Central memory CD8-positive, alpha-beta T cell (primary cell): ENCODE measurements at regions not wholly inside any gene's neighbourhood (a gene's known extent, or its start where the extent isn't known, plus 50 kb on each side); places are given as distances from the start of the nearest gene placed in this dataset.
"Not testable (repeated sequence)": the region's sequence is repeated elsewhere in the genome, so short reads cannot be mapped to it uniquely, and the experiment has no call there.

ENCODE experiments used
- ATAC-seq: fragments of 150-1000 bp; cut with Tn5 transposase; replicated peaks from 2 replicates; pipeline ENCODE4 v1.10.0; 2022; ENCODE audit warnings: mild to moderate bottlenecking, moderate FRiP score, moderate number of reproducible peaks; ENCODE audit not compliant: poor library complexity, severe bottlenecking; ENCODE audit errors: extremely low read depth
- DNase-seq, 2 donors: peaks; one replicate each; pipeline ENCODE4 v3.0.0; 2021; ENCODE audit warnings: low spot score in 2 of 2
- H3K27ac Mint-ChIP-seq: one replicate; pipeline ENCODE4 v1.8.0; 2022; ENCODE audit warnings: low read depth, mild to moderate bottlenecking, moderate library complexity, mixed read lengths
- H3K27me3 Mint-ChIP-seq: one replicate; pipeline ENCODE4 v1.8.0; 2022; ENCODE audit warnings: mixed read lengths
- H3K36me3 Mint-ChIP-seq: one replicate; pipeline ENCODE4 v1.8.0; 2022; ENCODE audit warnings: mild to moderate bottlenecking, moderate library complexity, mixed read lengths; ENCODE audit not compliant: insufficient read depth
- H3K4me1 Mint-ChIP-seq: one replicate; pipeline ENCODE4 v1.8.0; 2022; ENCODE audit warnings: mixed read lengths
- H3K4me3 Mint-ChIP-seq: one replicate; pipeline ENCODE4 v1.8.0; 2022; ENCODE audit warnings: mild to moderate bottlenecking, moderate library complexity, mixed read lengths
- H3K9me3 Mint-ChIP-seq: one replicate; pipeline ENCODE4 v1.8.0; 2022; ENCODE audit warnings: mixed read lengths

DNA sequence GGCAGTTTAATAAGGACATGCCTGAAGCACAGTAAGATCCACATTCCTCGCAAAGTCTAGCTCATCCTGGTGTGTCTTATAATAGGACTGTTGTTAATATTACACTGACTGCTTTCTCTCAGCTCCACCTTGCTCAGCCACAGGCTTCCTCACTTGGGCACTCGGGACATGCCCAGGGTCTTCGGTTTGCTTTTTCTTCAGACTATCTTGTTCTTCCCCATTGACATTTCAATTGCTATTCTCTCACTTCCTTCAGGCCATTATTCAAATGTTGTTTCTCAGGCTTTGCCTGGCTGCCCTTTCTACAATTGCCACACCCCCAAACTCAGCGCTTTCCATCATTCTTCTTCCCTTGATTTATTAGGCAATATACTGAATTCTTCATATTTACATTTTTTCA, 274.8 kb upstream of the RGS17 start:
- no peak for ATAC-seq
- Mint-ChIP-seq H3K9me3 (no peaks in the 10 kb centered on the region), H3K36me3 (no peaks in the 10 kb centered on the region), H3K4me3 (no peak overlapping the region), H3K27me3 (no peaks in the 10 kb centered on the region), H3K27ac (no peak overlapping the region), H3K4me1 (no peaks in the 10 kb centered on the region)
- DNase-seq: no peak

DNA sequence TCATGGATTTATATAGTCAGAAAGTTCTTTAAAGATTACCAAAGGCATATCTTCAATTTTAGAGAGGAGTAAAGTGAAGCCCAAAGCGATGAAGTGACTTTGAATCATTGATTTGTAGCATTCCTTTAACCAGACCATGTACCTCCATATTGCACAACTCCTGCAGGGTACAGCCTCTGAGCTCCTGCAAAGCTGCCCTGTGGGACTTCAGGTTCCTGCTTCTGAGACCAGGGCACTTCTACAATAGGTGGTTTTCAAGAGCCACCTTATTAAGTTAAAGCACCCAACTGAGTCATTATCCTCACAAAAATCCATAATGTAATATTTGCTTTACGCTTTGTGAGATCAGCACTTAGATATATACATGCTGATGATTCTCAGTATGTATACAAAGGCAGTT, 270.7 kb upstream of the RGS17 start:
- Mint-ChIP-seq H3K9me3 (peaks cover 9% of the 10 kb centered on the region), H3K4me3 (no peak overlapping the region), H3K36me3 (no peaks in the 10 kb centered on the region), H3K27me3 (no peaks in the 10 kb centered on the region), H3K27ac (no peak overlapping the region), H3K4me1 (no peaks in the 10 kb centered on the region)
- no peak for DNase-seq
- ATAC-seq: no peak

DNA sequence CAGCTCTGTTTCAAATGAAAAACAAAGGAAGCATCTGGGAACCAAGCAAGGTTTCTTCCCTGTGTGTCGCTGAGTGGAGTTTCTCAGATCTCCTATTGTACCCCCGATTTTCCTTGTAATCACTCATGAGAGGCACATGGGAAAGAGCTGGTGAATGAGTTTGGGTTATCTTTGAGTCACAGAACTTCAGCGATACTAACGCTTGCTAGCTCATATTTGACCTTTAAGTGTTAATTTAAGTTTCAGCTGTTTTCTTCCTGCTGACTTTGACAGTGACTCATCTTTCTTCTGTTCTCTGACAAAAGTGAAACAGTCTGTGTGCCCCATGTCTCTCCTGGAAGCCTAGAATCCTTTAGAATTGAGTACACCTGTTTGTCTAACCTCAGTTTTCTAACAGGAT, 261.1 kb upstream of the RGS17 start:
- Mint-ChIP-seq H3K4me3 (no peak overlapping the region), H3K4me1 (no peaks in the 10 kb centered on the region), H3K27me3 (no peaks in the 10 kb centered on the region), H3K9me3 (peaks cover 13% of the 10 kb centered on the region), H3K27ac (no peak overlapping the region), H3K36me3 (no peaks in the 10 kb centered on the region)
- no peak for DNase-seq
- no peak for ATAC-seq

DNA sequence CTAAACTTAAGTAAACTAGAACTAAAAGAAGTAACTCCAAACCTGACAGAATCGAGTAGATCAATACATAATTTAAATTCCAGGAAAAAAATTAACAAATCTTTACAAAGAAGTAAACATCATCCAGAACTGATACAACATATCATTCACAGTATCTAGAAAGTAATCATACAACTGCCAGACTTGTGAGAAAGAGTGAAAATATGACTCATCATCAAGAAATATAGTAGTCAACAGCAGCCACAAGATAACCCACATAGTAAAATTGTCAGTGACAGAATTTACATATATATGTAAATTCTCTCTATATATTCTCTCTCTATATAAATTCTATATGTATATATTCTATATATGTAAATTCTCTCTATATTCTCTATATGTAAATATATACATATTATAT, 242.8 kb upstream of the RGS17 start:
- no peak overlapping the region for H3K27ac Mint-ChIP-seq
- H3K27me3 Mint-ChIP-seq: no peaks in the 10 kb centered on the region
- ATAC-seq: no peak

DNA sequence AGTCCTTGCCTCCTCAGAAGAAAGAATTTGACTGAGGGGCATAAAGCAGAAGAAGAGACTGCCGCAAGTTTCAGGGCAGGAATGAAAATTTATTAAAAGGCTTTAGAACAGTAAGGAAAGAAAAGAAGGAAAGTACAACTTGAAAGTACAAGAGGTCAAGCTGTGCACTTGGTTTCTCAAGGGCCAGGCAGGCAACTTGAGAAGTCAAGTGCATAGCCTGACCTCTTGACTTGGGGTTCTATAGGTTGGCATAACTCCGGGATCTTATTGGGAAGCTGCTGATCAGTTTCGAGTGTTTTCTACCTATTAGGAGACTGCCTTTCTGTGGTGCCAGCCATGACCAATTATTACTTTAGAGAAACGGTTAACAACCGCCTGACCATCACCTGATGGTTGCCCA, 237.0 kb upstream of the RGS17 start:
- Mint-ChIP-seq H3K27ac (no peak overlapping the region), H3K36me3 (no peaks in the 10 kb centered on the region), H3K4me3 (no peak overlapping the region), H3K27me3 (no peaks in the 10 kb centered on the region), H3K4me1 (no peaks in the 10 kb centered on the region), H3K9me3 (no peaks in the 10 kb centered on the region)
- ATAC-seq (no peak), DNase-seq (no peak)

More for the DNA sequence above, 242.8 kb upstream of the RGS17 start:
- Mint-ChIP-seq H3K4me3 (no peak overlapping the region), H3K36me3 (no peaks in the 10 kb centered on the region), H3K4me1 (no peaks in the 10 kb centered on the region), H3K9me3 (no peaks in the 10 kb centered on the region)
- no peak for DNase-seq

DNA sequence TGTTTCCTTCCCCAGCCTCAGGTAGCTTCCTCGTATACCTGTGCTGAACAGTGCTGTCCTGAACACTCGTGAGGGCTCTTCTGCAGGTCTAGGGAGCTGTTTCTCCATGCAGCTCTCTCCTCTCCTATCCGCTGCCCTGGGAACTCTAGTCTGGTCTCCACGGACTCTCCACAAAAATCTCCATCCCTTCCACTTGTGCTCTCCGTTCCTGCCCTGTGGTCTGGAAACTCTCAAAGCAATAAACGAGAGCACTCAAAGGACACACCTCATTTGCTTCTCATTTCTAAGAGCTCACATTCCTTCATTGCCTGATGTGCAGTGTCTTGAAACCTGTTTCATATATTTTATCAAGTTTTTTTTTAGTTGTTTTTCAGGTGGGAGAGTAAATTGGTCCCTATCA, 235.9 kb upstream of the RGS17 start:
- Mint-ChIP-seq H3K9me3 (peaks cover 5% of the 10 kb centered on the region), H3K4me3 (no peak overlapping the region), H3K36me3 (no peaks in the 10 kb centered on the region), H3K27ac (no peak overlapping the region), H3K27me3 (no peaks in the 10 kb centered on the region), H3K4me1 (no peaks in the 10 kb centered on the region)
- ATAC-seq: no peak
- DNase-seq: no peak

DNA sequence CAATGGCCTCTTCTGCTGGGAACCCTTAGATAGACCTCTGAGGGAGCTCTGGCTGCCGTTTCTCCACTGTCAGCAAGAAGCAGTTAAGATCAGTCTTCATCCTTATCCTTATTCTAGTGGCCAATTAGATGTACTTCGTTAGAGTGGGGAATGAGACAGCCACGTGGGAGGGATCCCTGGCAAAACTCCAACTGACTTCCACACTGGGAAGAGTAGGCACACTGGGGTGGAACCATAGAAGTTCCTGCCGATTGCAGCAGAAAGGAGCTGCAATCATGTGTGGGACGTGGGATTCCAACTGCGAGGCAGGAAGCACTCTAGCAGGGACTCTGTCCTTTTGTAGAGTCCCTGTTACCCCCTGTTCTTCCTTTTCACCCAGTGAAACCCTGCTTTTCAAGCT, 226.3 kb upstream of the RGS17 start:
- DNase-seq (no peak), ATAC-seq (no peak)
- Mint-ChIP-seq H3K9me3 (peaks cover 8% of the 10 kb centered on the region), H3K27me3 (no peaks in the 10 kb centered on the region), H3K36me3 (no peaks in the 10 kb centered on the region), H3K4me1 (no peaks in the 10 kb centered on the region), H3K27ac (no peak overlapping the region), H3K4me3 (no peak overlapping the region)

DNA sequence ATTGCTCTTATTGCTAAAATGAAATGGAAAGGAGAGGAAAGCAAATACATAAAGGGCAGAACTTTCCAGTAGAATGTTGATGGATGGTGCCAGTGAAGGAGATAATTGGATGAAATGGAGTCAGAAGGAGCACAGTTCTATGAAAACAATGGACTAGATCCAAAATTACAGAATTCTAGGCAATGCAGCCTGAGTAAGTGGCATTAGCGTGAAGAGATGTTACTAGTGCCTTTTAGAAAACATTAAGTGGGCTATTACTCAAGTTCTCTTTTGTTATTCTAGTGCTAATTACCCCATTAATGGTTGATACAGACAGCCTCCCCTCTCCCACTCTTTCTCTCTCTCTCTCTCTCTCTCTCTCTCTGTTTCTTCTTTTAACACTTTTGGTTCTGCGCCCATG, 209.5 kb upstream of the RGS17 start:
- no peak overlapping the region for H3K4me3 Mint-ChIP-seq
- H3K4me1 Mint-ChIP-seq: no peaks in the 10 kb centered on the region
- no peaks in the 10 kb centered on the region for H3K27me3 Mint-ChIP-seq
- no peak for DNase-seq
- no peak for ATAC-seq
- no peaks in the 10 kb centered on the region for H3K36me3 Mint-ChIP-seq
- peaks cover 2% of the 10 kb centered on the region for H3K9me3 Mint-ChIP-seq
- no peak overlapping the region for H3K27ac Mint-ChIP-seq

DNA sequence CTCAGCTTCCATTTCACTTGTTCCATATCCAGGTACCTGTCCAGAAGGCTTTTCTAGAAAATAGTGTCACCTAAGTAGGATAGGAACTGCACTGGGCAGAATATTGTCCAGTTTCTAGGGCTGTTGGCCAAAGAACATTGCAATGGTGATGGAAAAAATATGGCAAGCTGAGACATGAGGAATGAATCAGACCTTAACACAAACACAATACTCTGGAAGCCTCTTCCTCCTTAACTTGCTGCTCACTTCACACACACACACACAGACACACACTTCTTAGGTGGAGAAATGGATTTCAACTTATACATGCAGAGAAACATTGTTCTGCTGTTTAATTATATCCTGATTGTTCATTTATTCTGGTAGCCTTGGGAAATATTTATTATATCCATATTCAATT, 203.0 kb upstream of the RGS17 start:
- Mint-ChIP-seq H3K27me3 (no peaks in the 10 kb centered on the region), H3K4me1 (no peaks in the 10 kb centered on the region), H3K4me3 (no peak overlapping the region), H3K27ac (no peak overlapping the region), H3K9me3 (peaks cover 17% of the 10 kb centered on the region), H3K36me3 (no peaks in the 10 kb centered on the region)
- no peak for DNase-seq
- no peak for ATAC-seq

DNA sequence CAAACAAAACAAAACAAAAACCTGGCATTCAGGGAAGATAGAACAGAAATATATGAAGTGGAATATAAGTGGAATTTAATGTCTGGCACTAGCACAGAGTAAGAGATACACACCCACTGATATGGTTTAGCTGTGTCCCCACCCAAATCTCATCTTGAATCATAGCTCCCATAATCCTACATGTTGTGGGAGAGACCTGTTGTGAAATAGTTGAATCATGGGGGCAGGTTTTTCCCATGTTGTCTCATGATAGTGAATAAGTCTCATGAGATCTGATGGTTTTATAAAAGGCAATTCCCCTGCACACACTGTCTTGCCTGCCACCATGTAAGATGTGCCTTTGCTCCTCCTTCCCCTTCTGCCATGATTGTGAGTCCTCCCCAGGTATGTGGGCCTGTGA, 200.1 kb upstream of the RGS17 start:
- ATAC-seq, H3K27ac Mint-ChIP-seq, H3K36me3 Mint-ChIP-seq, H3K27me3 Mint-ChIP-seq, H3K4me3 Mint-ChIP-seq, H3K4me1 Mint-ChIP-seq, DNase-seq: not testable (repeated sequence)
- peaks cover 17% of the 10 kb centered on the region for H3K9me3 Mint-ChIP-seq

DNA sequence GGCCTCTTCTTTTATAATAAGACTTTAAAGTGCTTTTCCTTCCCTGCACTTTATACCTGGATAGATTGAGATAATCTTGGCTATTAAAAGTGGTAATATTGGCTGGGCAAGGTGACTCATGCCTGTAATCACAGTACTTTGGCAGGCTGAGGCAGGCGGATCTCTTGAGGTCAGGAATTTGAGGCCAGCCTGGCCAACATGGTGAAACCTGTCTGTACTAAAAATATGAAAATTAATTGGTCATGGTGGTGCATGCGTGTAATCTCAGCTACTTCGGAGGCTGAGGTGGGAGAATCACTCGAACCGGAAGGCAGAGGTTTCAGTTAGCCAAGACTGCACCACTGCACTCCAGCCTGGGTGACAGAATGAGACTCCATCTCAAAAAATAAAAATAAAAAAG, 197.1 kb upstream of the RGS17 start:
- ATAC-seq (no peak), DNase-seq (no peak)
- H3K36me3 Mint-ChIP-seq: no peaks in the 10 kb centered on the region
- no peak overlapping the region for H3K4me3 Mint-ChIP-seq
- no peaks in the 10 kb centered on the region for H3K27me3 Mint-ChIP-seq
- no peak overlapping the region for H3K27ac Mint-ChIP-seq
- peaks cover 17% of the 10 kb centered on the region for H3K9me3 Mint-ChIP-seq
- H3K4me1 Mint-ChIP-seq: no peaks in the 10 kb centered on the region

DNA sequence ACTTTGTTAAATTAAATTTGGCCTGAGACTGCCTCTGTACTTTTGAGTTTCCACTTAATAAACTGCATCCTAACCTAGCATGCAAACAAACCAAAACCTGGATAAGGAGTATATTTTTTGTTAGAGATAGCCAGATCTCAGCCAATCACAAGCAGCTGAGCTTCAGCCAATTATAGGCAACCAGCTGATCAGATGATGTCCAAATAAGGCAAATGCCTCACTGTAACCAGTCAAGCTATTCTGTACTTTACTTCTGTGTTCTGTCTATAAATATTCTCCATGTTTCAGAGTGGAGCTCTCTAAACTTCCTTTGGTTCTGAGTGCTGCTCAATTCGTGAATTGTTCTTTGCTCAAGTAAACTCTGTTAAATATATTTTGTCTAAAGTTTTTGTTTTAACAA, 194.6 kb upstream of the RGS17 start:
- H3K27ac Mint-ChIP-seq: no peak overlapping the region
- no peaks in the 10 kb centered on the region for H3K27me3 Mint-ChIP-seq
- DNase-seq (no peak), ATAC-seq (no peak)
- H3K4me1 Mint-ChIP-seq: no peaks in the 10 kb centered on the region
- peaks cover 11% of the 10 kb centered on the region for H3K9me3 Mint-ChIP-seq
- no peaks in the 10 kb centered on the region for H3K36me3 Mint-ChIP-seq
- no peak overlapping the region for H3K4me3 Mint-ChIP-seq

DNA sequence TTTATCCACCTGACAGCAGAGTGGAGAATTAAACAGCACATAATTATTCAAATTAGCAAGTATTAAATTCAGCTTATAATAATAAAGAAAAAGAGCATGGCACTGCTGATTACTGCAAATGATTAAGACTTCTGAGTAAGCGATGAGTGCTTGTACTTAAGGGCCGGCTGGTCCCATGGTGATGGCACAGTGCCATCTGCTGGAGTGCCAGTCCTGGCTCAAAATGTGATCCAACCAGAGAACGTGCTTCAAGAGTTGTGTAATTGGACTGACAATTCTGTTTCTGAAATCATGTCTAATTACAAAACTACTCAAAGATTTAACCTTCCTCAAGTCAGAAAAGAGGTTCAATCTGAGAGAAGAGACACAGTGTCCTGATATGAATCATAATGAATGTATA, 181.6 kb upstream of the RGS17 start:
- Mint-ChIP-seq H3K4me3 (no peak overlapping the region), H3K27me3 (no peaks in the 10 kb centered on the region), H3K9me3 (no peaks in the 10 kb centered on the region), H3K4me1 (no peaks in the 10 kb centered on the region), H3K36me3 (no peaks in the 10 kb centered on the region), H3K27ac (no peak overlapping the region)
- no peak for ATAC-seq
- DNase-seq: no peak

DNA sequence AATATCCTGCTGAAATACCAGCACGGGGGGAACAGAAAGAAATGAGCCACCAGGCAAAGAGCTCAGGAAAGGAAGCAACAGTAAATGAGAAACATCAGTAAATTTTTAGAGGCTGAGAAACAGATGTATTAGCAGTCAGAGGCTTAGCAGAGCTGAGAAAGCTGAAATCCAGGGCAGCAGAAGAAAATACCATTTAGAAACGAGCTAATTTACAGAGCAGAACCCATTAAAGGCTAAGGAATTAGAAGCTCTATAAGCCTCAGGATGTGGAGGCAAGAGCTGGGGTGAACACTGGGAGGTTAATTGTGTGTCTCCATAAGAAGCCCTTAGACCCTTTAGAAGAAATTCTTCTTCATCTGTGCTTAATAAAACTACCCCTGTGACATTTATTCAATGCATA, 178.6 kb upstream of the RGS17 start:
- no peak for ATAC-seq
- no peak overlapping the region for H3K4me3 Mint-ChIP-seq
- no peaks in the 10 kb centered on the region for H3K36me3 Mint-ChIP-seq
- no peaks in the 10 kb centered on the region for H3K9me3 Mint-ChIP-seq
- no peaks in the 10 kb centered on the region for H3K4me1 Mint-ChIP-seq
- no peak overlapping the region for H3K27ac Mint-ChIP-seq
- H3K27me3 Mint-ChIP-seq: no peaks in the 10 kb centered on the region
- DNase-seq: no peak
